SH-SY5Y (cell line): ENCODE measurements at regions not wholly inside any gene's neighbourhood (a gene's known extent, or its start where the extent isn't known, plus 50 kb on each side); places are given as distances from the start of the nearest gene placed in this dataset.

ENCODE experiments used
- GATA2 ChIP-seq: IDR thresholded peaks from 2 replicates; pipeline ENCODE4 v1.6.1; 2011; ENCODE audit warnings: mild to moderate bottlenecking, low read depth, low read length
- GATA3 ChIP-seq: IDR thresholded peaks from 2 replicates; pipeline ENCODE4 v1.6.1; 2011; ENCODE audit warnings: low read depth, mild to moderate bottlenecking, low read length, moderate library complexity

DNA sequence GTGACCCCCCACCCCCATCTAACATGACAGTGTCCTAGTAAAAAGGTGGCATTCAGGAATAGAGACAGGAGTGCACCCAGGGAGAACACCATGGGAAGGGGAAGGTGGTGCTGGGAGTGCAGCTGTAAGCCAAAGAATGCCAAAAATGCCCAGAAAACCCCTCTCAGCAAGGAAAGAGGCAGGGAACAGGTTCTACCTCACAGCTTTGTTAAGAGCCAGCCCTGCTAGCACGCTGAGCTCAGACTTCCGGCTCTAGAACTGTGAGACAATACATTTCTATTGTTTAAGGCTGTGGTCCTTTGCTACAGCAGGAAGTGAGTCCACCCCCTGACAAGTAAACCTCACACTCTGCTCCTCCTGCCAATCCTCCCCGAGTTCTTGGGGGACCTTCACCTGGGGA is 302.4 kb upstream of the N4BP1 start:
- TF ChIP-seq GATA3: no peak
- no peak for TF ChIP-seq GATA2

DNA sequence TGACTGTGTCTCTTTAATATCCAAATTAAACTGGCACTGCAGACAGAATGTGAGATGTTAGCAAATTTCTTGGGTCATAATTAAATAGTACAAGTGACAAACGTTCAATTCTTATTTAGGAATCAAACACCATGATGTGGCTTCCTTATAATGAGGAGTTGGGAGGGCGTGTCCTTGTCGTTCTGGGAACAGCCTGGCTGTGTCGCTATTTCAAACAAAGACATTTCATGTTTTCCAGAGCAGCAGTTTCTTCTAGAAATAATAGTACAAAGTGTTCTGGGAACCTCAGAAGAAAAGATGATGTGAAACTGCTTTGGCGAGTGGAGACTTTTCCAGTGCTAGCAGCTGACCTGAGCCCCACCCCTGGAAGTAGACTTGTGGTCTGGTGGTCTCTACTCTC is 301.7 kb upstream of the N4BP1 start:
- no peak for TF ChIP-seq GATA2
- TF ChIP-seq GATA3: no peak

DNA sequence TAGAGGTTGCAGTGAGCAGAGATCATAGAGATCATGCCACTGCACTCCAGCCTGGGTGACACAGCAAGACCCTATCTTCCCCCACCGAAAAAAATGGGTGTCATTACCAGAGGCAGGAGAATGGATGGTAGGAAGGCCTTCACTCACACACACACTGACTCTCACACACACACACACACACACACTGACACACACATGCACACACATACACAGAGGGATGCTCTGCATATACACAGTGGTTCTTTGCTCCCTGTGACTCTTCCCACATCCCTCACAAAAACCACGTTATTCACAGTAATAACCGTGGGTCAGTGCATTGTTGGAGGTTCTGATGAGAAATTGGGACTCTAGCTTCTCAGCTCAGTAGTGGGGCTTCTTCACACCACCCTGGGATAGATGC is 300.2 kb upstream of the N4BP1 start:
- TF ChIP-seq GATA2 (no peak), GATA3 (no peak)

DNA sequence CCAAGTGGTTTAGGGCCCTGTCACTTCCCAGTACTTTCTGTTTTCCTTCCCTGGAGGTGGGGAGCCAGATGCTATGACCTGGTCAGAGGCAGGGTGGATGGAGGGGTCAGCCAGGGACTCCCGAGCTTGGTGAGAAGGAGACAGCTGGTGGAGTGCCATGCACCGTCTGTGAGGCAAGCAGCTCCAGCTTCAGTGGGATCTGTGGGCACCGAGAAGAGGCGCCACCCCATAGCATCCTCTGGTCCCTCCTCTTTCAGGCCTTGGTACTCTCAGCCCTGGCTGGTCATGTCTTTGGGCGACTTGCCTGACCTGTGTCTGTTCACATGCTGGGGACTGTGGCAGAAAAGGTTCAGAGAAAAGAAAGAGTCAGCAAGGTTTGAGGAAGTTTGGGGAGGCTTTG is 299.3 kb upstream of the N4BP1 start:
- TF ChIP-seq GATA2 (no peak), GATA3 (no peak)

DNA sequence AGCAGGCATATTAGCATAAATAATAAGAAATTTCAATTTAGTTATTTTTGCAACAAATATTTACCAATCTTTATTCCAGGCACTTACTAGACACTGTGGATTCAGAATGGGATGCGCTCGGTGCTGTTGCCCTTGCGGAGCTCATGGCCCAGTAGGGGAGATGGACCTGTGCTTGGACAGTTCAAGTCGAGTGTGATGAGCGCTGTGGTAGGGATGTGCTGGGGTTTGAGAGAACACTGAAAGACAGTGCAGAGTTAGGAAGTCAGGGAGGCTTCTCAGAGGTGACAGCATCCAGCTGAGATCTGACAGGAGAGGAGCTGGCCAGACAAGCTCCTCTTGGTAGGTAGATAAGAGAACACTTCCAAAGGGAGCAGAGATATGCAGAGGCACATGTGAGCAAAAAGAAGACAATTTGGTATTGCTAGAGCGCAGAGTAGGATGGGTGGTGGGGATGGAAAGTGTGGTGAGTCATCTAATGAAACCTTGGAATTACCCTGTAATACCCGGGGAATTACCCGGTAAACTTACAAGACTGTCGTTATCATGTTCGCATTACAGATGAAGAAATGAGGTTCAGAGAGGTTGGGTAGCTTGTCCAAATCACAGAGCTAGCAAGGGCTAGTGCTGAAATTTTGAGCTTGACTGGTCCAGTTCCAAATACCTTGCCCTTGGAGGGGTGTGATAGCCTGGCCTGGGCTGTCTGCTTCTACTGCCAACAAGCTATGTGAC is 298.1 kb upstream of the N4BP1 start:
- TF ChIP-seq GATA3 (no peak), GATA2 (no peak)

DNA sequence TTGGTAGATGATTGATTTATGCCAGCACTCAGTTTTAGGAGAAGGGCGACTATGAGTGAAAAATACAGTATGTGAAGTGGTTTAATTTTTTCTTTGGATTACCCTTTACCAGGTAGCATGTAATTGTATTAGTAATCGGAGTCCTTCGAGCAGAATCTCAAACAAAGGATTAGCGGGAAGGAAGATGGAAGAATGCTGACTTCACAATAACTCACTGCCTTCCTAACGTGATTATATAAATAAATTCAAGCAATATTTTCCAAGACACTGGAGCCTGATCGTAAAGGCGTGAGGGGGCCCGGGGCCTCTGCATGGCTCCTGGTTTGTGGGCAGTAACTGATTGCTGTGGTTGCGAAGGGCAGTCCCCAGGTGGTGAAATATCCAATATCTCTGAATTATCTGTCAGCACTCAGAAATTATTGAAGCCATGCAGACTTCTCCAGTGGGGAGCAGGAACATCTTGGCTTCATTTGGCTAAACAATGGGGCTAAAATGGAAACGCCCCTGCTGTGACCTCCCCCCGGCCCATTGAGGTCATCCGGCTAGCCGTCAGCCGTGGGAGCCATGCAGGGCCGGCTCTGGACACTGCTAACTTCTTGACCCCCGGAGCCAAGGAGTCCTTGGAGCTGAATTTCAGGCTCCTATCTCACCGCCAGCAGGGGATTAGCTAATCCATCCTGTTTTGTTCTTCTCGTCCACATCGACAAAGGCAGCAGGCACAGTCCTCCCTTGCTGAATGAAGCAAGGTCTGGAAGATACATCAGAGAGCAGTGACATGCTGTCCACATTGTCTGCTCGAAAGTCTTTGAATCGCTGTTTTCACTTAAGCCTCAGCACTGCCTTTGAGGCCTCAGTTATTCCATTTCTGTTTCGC is 295.9 kb upstream of the N4BP1 start:
- no peak for TF ChIP-seq GATA2
- no peak for TF ChIP-seq GATA3

DNA sequence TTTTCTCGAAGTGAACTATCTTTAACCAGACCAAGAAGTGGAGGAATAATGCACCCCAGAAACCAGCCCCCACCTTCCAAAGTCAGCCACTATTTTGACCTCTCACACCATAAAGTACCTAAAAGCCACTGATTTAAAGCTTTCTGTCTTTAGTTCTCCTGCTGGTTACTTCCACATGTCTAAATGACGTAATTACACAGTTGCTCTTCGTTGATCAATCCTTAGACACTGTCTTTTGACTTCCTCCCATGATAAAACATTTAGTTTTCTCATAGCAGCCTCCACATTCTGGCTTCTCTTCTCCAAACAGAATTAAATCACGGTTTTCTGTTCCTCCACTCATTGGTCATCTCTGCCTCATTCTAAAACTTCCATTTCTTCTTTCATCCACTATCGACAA is 294.4 kb upstream of the N4BP1 start:
- TF ChIP-seq GATA3 (no peak), GATA2 (no peak)

DNA sequence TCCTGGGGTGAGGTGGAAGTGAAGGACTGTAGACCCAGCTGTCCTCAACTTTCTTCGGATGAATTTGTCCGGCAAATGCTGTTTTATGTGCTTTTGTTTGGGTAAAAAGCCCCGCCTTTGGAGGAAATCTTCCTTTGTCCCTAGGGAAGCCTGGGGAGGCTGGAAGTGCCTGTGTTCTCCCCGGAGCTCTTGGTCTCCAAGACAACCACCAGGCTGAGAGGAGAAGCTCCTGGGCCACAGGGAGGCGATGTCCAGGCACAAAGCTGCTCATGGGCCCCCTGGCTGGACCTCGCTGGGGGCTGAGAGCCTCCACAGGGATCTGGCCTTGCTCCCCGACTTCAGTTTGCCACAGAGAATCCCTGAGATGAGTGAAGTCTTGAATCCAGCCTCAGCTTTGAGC is 293.1 kb upstream of the N4BP1 start:
- no peak for TF ChIP-seq GATA2
- no peak for TF ChIP-seq GATA3

DNA sequence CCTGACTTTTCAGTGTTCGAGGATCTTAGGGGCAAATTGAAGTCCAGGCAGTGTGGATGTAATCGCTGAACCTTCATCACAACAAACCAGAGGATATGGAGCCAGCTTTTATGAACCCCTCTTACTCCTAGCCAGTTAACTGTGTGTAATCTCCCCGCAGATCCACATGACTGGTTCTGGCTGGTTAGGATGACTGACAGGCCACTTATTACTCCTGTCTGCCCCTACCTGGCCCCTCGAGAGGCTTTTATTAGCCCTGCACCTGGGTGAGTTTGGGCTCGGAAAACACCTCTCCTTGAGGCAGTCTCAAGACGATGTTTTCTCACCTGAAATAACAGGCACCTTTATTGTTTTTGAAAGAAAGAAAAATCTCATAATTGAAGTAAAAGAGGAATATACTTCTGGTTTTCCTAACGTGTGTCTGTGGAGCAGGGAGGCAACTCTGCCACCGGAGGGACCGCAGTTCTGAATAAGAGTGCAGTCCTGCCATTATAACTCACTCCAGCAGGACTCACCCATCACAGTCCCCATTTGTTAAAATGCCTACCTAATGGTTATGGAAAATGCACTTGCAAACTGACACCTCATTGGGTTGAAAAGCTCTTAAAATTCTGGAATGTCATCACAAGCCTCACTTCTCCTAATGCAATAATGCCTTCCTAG is 291.9 kb upstream of the N4BP1 start:
- TF ChIP-seq GATA2 (no peak), GATA3 (no peak)

DNA sequence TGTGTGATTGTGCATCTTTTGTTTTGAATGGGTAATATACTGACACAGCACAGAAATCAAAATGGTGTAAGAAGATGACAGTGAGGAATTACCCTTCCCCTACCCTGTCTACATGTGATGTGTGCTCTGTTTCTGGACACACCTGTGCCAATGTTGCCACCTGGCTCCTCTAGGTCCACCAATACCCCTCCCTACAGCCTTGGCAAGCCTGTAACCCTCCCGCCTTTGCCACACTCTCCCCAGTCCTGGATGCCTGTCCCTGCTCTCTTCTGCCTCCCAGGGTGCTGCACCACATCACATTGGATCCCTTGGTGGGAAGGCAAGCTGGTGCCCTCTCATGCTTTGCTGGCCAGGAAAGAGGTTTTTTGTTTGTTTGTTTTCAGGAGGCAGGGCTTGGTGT is 289.5 kb upstream of the N4BP1 start:
- no peak for TF ChIP-seq GATA3
- TF ChIP-seq GATA2: no peak

DNA sequence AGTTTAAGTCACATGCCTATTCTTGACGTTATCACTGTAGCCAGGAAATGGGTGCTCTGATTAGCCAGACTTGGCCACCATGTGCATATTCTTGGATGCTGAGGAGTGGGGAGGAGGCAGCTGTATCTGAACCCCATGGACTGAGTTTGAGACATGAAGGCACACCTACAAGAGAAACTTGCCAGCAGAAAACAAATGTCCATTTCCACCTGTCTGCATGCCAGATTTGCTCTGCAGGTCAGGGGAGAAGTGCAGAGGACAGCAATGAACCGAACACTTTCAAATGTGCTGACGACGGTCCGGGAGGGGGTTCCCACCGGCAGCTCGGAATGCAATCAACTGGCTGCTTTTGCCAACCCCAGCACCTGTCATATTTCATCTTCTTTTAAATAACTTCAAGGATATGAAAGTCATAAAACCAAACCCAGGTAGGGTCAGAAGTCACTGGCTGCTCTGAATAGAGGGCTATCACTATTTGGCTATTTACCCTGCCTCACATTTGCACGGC is 287.8 kb upstream of the N4BP1 start:
- TF ChIP-seq GATA2: no peak
- no peak for TF ChIP-seq GATA3

DNA sequence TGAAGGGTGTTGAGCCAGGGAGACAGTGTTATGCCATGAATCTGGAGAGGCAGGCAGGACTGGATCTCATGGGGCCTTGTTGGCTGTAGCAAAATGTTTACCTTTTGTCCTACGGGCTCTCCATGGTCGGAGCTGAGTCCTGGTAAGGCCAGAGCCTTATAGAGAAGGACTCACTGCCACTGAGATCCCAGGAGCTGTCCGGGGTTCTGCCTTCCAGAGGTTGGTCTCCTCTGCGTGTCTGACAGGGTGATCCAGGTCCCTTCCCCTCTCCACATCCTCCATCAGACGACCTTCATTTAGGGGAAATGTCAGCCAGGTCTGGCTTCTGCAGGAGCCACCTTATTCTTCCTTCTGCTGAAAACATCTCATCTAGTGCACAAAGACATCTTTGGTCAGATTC is 285.2 kb upstream of the N4BP1 start:
- TF ChIP-seq GATA2 (no peak), GATA3 (no peak)

DNA sequence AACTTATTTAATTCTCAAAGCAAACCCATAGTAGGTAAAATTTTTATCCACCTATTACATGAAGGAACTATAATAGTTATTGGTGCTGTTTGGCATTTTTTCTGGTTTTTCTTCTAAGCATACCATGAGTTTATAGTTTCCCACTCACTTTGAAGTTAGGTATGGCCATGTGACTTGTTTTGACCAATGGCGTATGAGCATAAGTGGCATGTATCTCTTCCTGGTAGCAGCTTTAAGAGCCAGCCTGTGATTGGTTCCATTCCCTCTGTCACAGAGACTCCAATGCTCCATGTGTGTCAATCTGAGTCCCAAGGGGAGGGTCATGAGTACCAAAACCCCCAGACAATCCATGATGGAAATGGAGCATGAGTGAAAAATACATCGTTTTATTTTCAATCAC is 282.9 kb upstream of the N4BP1 start:
- TF ChIP-seq GATA3 (no peak), GATA2 (no peak)

DNA sequence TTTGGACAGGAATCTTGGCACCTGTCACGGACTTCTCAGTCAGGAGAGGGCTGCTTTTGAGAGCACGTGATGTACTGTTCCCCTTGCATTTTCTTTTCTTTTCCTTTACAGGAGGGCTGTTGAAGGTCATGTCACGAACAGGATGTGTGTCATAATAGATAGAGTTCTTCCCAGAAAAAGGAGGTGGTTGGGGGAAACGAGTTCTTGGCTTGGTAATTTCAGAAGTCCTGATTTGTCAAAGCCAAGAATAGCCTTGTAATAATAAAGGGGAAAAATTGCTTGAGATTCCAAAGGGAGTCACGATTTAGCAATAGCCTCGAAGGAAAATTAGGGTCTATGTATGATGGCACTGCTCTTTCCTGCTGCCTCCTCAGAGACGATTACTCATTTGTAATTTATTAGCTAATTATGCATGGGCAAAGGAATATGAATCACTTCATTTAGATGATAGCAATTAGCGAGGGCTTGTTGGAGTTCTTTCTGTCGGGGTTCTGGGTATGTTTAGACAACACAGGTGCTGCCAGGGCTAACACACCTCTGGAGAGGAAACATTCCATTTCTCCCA is 277.7 kb upstream of the N4BP1 start:
- TF ChIP-seq GATA2 (no peak), GATA3 (no peak)

DNA sequence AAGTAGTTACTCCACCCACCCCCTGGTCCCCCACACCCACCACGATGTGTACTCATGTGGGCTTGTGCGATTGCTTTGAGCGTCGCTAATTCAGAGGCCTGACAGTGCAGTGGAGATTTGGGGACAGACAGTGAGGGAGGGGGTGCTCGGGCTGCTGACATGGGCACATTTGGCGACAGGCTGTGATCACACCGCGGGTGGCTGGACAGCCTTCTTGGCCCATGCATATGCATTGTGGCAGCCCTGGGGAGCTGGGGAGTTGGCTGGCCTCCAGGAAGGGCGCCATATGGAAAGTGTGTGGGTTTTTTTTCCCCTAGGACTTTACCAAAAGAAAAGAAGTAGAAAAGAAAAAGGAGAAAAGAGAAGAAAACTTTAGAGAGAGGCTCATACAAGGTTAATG is 275.5 kb upstream of the N4BP1 start:
- TF ChIP-seq GATA2: no peak
- no peak for TF ChIP-seq GATA3
